Astrocyte (in vitro differentiated cells and primary cell): ENCODE measurements at regions not wholly inside any gene's neighbourhood (a gene's known extent, or its start where the extent isn't known, plus 50 kb on each side); places are given as distances from the start of the nearest gene placed in this dataset.

Source experiments
- DNase-seq: peaks from one replicate; pipeline ENCODE4 v3.0.0-alpha.2; 2010; ENCODE audit warnings: low read depth
- FAIRE-seq: peaks from 2 replicates; lab custom pipeline; 2011; peaks lifted over from hg19 to GRCh38; lab: Jason Lieb, UNC
- H2AFZ ChIP-seq: 2 replicates; pipeline ENCODE4 v1.6.0; 2012; ENCODE audit warnings: low read depth, low read length, inconsistent platforms
- H3K27ac ChIP-seq: 2 replicates; pipeline ENCODE4 v1.5.1; 2011; ENCODE audit warnings: low read depth, low read length, inconsistent platforms
- H3K27me3 ChIP-seq: 2 replicates; pipeline ENCODE4 v1.6.0; 2011; ENCODE audit warnings: low read length, inconsistent platforms; ENCODE audit not compliant: insufficient read depth
- H3K36me3 ChIP-seq: 2 replicates; pipeline ENCODE4 v1.5.1; 2011; ENCODE audit warnings: low read length, inconsistent platforms; ENCODE audit not compliant: insufficient read depth
- H3K4me1 ChIP-seq: 2 replicates; pipeline ENCODE4 v1.5.1; 2011; ENCODE audit warnings: low read length, inconsistent platforms; ENCODE audit not compliant: insufficient read depth
- H3K4me2 ChIP-seq: 2 replicates; pipeline ENCODE4 v1.6.0; 2012; ENCODE audit warnings: low read length, inconsistent platforms
- H3K4me3 ChIP-seq: 2 replicates; pipeline ENCODE4 v1.5.1; 2011; ENCODE audit warnings: low read depth, mild to moderate bottlenecking, low read length, inconsistent platforms; ENCODE audit not compliant: insufficient read depth
- H3K79me2 ChIP-seq: 2 replicates; pipeline ENCODE4 v1.6.0; 2012; ENCODE audit warnings: mild to moderate bottlenecking, low read length, inconsistent platforms; ENCODE audit not compliant: insufficient read depth
- H3K9ac ChIP-seq: 2 replicates; pipeline ENCODE4 v1.6.0; 2012; ENCODE audit warnings: mild to moderate bottlenecking, low read length, inconsistent platforms
- H3K9me3 ChIP-seq: 2 replicates; pipeline ENCODE4 v1.5.1; 2012; ENCODE audit warnings: low read depth, mild to moderate bottlenecking, low read length, inconsistent platforms; ENCODE audit not compliant: insufficient read depth
- H4K20me1 ChIP-seq: 2 replicates; pipeline ENCODE4 v1.6.0; 2012; ENCODE audit warnings: low read length, inconsistent platforms; ENCODE audit not compliant: insufficient read depth
- H3K27ac Mint-ChIP-seq: one replicate; pipeline ENCODE4 v1.8.0; 2021; ENCODE audit warnings: mild to moderate bottlenecking, mixed read lengths; ENCODE audit not compliant: unreplicated experiment
- H3K27me3 Mint-ChIP-seq: one replicate; pipeline ENCODE4 v1.8.0; 2021; ENCODE audit warnings: low read depth, mixed read lengths; ENCODE audit not compliant: unreplicated experiment
- H3K36me3 Mint-ChIP-seq: one replicate; pipeline ENCODE4 v1.8.0; 2021; ENCODE audit warnings: low read depth, mixed read lengths; ENCODE audit not compliant: unreplicated experiment
- H3K4me1 Mint-ChIP-seq: one replicate; pipeline ENCODE4 v1.8.0; 2021; ENCODE audit warnings: low read depth, mixed read lengths; ENCODE audit not compliant: unreplicated experiment
- H3K4me3 Mint-ChIP-seq: one replicate; pipeline ENCODE4 v1.8.0; 2021; ENCODE audit warnings: mild to moderate bottlenecking, moderate library complexity, mixed read lengths; ENCODE audit not compliant: unreplicated experiment
- H3K9me3 Mint-ChIP-seq: one replicate; pipeline ENCODE4 v1.8.0; 2021; ENCODE audit warnings: mild to moderate bottlenecking, mixed read lengths; ENCODE audit not compliant: unreplicated experiment
- EZH2 ChIP-seq: IDR thresholded peaks from 2 replicates; pipeline ENCODE4 v1.6.1; 2012; ENCODE audit warnings: mild to moderate bottlenecking, low read length, inconsistent platforms; ENCODE audit not compliant: insufficient read depth
- TF ChIP-seq, protein P1 (sequence below): IDR thresholded peaks from 2 replicates; pipeline ENCODE4 v1.5.1; 2011; ENCODE audit warnings: low read depth, mild to moderate bottlenecking, inconsistent platforms, low read length, moderate library complexity; ENCODE audit not compliant: insufficient read depth

- DNase-seq (no peak), FAIRE-seq (no peak)
- Histone ChIP-seq H3K27me3 (no peaks in the 10 kb centered on the region), H3K79me2 (peaks cover 16% of the 10 kb centered on the region), H2AFZ (no peak overlapping the region), H3K9ac (no peak overlapping the region), H3K4me1 (peaks cover 30% of the 10 kb centered on the region), H3K9me3 (no peaks in the 10 kb centered on the region), H3K27ac (no peak overlapping the region), H3K36me3 (no peaks in the 10 kb centered on the region), H3K4me2 (no peak overlapping the region), H4K20me1 (no peaks in the 10 kb centered on the region), H3K4me3 (no peak overlapping the region)
- Mint-ChIP-seq H3K4me3 (no peak overlapping the region), H3K9me3 (no peaks in the 10 kb centered on the region), H3K36me3 (no peaks in the 10 kb centered on the region), H3K4me1 (peaks cover 13% of the 10 kb centered on the region), H3K27me3 (no peaks in the 10 kb centered on the region), H3K27ac (no peak overlapping the region)
- no peak for TF ChIP-seq EZH2
- TF ChIP-seq, protein P1, sequence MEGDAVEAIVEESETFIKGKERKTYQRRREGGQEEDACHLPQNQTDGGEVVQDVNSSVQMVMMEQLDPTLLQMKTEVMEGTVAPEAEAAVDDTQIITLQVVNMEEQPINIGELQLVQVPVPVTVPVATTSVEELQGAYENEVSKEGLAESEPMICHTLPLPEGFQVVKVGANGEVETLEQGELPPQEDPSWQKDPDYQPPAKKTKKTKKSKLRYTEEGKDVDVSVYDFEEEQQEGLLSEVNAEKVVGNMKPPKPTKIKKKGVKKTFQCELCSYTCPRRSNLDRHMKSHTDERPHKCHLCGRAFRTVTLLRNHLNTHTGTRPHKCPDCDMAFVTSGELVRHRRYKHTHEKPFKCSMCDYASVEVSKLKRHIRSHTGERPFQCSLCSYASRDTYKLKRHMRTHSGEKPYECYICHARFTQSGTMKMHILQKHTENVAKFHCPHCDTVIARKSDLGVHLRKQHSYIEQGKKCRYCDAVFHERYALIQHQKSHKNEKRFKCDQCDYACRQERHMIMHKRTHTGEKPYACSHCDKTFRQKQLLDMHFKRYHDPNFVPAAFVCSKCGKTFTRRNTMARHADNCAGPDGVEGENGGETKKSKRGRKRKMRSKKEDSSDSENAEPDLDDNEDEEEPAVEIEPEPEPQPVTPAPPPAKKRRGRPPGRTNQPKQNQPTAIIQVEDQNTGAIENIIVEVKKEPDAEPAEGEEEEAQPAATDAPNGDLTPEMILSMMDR: no peak
These were observed 112.1 kb upstream of the DPYD start for GRCh38 chr1:98032958-98033357.

DNA sequence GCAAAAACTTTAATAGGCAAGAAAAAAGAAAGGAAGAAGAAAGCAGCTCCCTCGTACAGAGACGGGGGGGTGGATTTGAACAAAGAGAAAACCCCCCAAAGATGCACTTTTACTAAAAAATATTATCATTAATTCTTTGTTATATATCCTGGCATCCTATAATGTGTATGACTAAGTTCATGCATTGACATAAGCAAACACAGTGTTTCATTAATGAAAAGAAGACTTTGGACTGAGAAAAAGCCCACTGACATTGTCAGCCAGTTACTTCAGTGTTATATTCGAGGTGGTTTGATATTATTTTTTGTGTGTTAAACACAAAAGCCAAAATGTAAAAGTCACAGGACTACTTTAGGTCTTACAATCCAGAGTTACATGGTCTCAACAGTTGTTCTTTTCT lies 110.1 kb upstream of the DPYD start:
- TF ChIP-seq, protein P1: no peak
- no peaks in the 10 kb centered on the region for H3K27me3 Mint-ChIP-seq
- no peak for DNase-seq
- Histone ChIP-seq H2AFZ (no peak overlapping the region), H4K20me1 (no peaks in the 10 kb centered on the region), H3K9me3 (no peaks in the 10 kb centered on the region), H3K9ac (peak overlapping the region; percentile 66), H3K27me3 (no peaks in the 10 kb centered on the region), H3K36me3 (no peaks in the 10 kb centered on the region), H3K27ac (peak overlapping the region; percentile 81), H3K4me1 (peaks cover 30% of the 10 kb centered on the region), H3K79me2 (peaks cover 16% of the 10 kb centered on the region), H3K4me3 (no peak overlapping the region), H3K4me2 (peak overlapping the region; percentile 58)
- H3K36me3 Mint-ChIP-seq: no peaks in the 10 kb centered on the region
- H3K27ac Mint-ChIP-seq: no peak overlapping the region
- no peaks in the 10 kb centered on the region for H3K9me3 Mint-ChIP-seq
- no peak overlapping the region for H3K4me3 Mint-ChIP-seq
- no peak for FAIRE-seq
- H3K4me1 Mint-ChIP-seq: peaks cover 13% of the 10 kb centered on the region

GRCh38 chr1:98030483-98030882 lies 109.6 kb upstream of the DPYD start:
- no peaks in the 10 kb centered on the region for H3K9me3 ChIP-seq
- FAIRE-seq (peak; percentile 86), DNase-seq (peak; percentile 85)
- H3K36me3 Mint-ChIP-seq: no peaks in the 10 kb centered on the region
- no peak overlapping the region for H2AFZ ChIP-seq
- peak overlapping the region; percentile 58 for H3K4me2 ChIP-seq
- H3K27ac Mint-ChIP-seq: peak overlapping the region; percentile 4
- H3K27me3 ChIP-seq: no peaks in the 10 kb centered on the region
- TF ChIP-seq, protein P1: no peak
- no peak for TF ChIP-seq EZH2
- peaks cover 25% of the 10 kb centered on the region for H3K4me1 ChIP-seq
- H3K4me1 Mint-ChIP-seq: peaks cover 13% of the 10 kb centered on the region
- no peak overlapping the region for H3K4me3 ChIP-seq
- H3K79me2 ChIP-seq: peaks cover 16% of the 10 kb centered on the region
- no peak overlapping the region for H3K4me3 Mint-ChIP-seq
- peak overlapping the region; percentile 81 for H3K27ac ChIP-seq
- H3K9me3 Mint-ChIP-seq: no peaks in the 10 kb centered on the region
- no peaks in the 10 kb centered on the region for H3K36me3 ChIP-seq
- no peaks in the 10 kb centered on the region for H3K27me3 Mint-ChIP-seq
- peak overlapping the region; percentile 66 for H3K9ac ChIP-seq
- no peaks in the 10 kb centered on the region for H4K20me1 ChIP-seq
